Activated CD4-positive, alpha-beta T cell treated with anti-CD3 and anti-CD28 coated beads, Interleukin-2, amount 10 ng/mL, durations not matched to agents 7 days and 5 days (primary cell): ENCODE measurements at regions not wholly inside any gene's neighbourhood (a gene's known extent, or its start where the extent isn't known, plus 50 kb on each side); places are given as distances from the start of the nearest gene placed in this dataset.

Source experiments
- CTCF ChIA-PET: fragments of 350-600 bp; sonication (Branson Sonifier 250); formaldehyde crosslinking; loops from one replicate; lab custom pipeline; 2021; ENCODE audit warnings: antibody characterized with exemption; lab: Charles Lee
- POLR2A ChIA-PET: fragments of 350-600 bp; sonication (Branson Sonifier 250); formaldehyde crosslinking; loops from one replicate; lab custom pipeline; 2021; ENCODE audit warnings: antibody characterized with exemption; lab: Charles Lee
- DNase-seq: peaks from one replicate; pipeline ENCODE4 v3.0.0-alpha.2; 2020
- H3K27ac Mint-ChIP-seq: one replicate; pipeline ENCODE4 v1.8.0; 2021; ENCODE audit warnings: mild to moderate bottlenecking, moderate library complexity, mixed read lengths
- H3K27me3 Mint-ChIP-seq: one replicate; pipeline ENCODE4 v1.8.0; 2021; ENCODE audit warnings: mixed read lengths
- H3K36me3 Mint-ChIP-seq: one replicate; pipeline ENCODE4 v1.8.0; 2021; ENCODE audit warnings: low read depth, mixed read lengths
- H3K4me1 Mint-ChIP-seq: one replicate; pipeline ENCODE4 v1.8.0; 2021; ENCODE audit warnings: mixed read lengths
- H3K4me3 Mint-ChIP-seq: one replicate; pipeline ENCODE4 v1.8.0; 2021; ENCODE audit warnings: mild to moderate bottlenecking, moderate library complexity, mixed read lengths
- H3K9me3 Mint-ChIP-seq: one replicate; pipeline ENCODE4 v1.8.0; 2021; ENCODE audit warnings: mixed read lengths

DNA sequence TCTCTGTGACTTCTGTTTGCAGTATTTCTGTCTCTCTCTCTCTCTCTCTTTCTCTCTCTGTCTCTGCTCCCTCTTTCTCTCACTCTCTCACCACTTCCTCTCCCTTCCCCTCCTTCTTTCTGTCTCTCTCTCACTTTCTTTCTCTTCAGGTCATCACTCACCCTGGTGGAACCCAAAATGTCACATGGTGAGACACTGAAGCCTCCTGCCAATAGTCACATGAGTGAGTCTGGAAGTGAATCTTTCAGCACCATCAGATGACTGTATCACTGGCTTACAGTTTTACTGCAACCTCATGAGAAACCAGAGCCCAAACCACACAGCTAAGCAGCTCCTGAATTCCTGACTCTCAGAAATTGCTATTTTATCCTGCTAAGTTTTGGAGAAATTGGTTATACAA is 414.6 kb downstream of the CAAP1 start:
- POLR2A ChIA-PET, result no interaction called here
- DNase-seq, result no peak
- Mint-ChIP-seq H3K4me1 (no peaks in the 10 kb centered on the region), H3K9me3 (peaks cover 7% of the 10 kb centered on the region), H3K36me3 (no peaks in the 10 kb centered on the region), H3K4me3 (no peak overlapping the region), H3K27ac (no peak overlapping the region), H3K27me3 (no peaks in the 10 kb centered on the region)
- CTCF ChIA-PET, result no interaction called here

GRCh38 chr9:26471261-26471660 is 421.3 kb downstream of the CAAP1 start:
- DNase-seq, result no peak
- H3K27ac Mint-ChIP-seq, result no peak overlapping the region
- CTCF ChIA-PET, result interaction anchor here (0.6 kb wide), 1 partner anchor 105 kb away, joined by 3 read pairs; no protein-coding TSS in a partner anchor
- POLR2A ChIA-PET, result no interaction called here
- no peak overlapping the region for H3K4me3 Mint-ChIP-seq
- H3K36me3 Mint-ChIP-seq, result no peaks in the 10 kb centered on the region
- H3K9me3 Mint-ChIP-seq, result peaks cover 2% of the 10 kb centered on the region
- H3K4me1 Mint-ChIP-seq, result no peaks in the 10 kb centered on the region
- H3K27me3 Mint-ChIP-seq, result no peaks in the 10 kb centered on the region

- Mint-ChIP-seq H3K36me3 (no peaks in the 10 kb centered on the region), H3K9me3 (peaks cover 2% of the 10 kb centered on the region), H3K27ac (no peak overlapping the region), H3K4me1 (no peaks in the 10 kb centered on the region), H3K4me3 (no peak overlapping the region), H3K27me3 (no peaks in the 10 kb centered on the region)
- ChIA-PET POLR2A (no interaction called here), CTCF (no interaction called here)
- no peak for DNase-seq
Observed at GRCh38 chr9:26470284-26470683, 422.3 kb downstream of the CAAP1 start.

GRCh38 chr9:26463837-26464236 is 428.8 kb downstream of the CAAP1 start:
- Mint-ChIP-seq H3K27me3 (no peaks in the 10 kb centered on the region), H3K4me3 (no peak overlapping the region), H3K27ac (no peak overlapping the region), H3K9me3 (no peaks in the 10 kb centered on the region), H3K36me3 (no peaks in the 10 kb centered on the region), H3K4me1 (no peaks in the 10 kb centered on the region)
- ChIA-PET POLR2A (no interaction called here), CTCF (no interaction called here)
- DNase-seq, result no peak

- ChIA-PET CTCF (no interaction called here), POLR2A (no interaction called here)
- no peak overlapping the region for H3K4me3 Mint-ChIP-seq
- no peaks in the 10 kb centered on the region for H3K36me3 Mint-ChIP-seq
- no peaks in the 10 kb centered on the region for H3K9me3 Mint-ChIP-seq
- H3K27me3 Mint-ChIP-seq, result no peaks in the 10 kb centered on the region
- H3K4me1 Mint-ChIP-seq, result no peaks in the 10 kb centered on the region
- H3K27ac Mint-ChIP-seq, result no peak overlapping the region
- DNase-seq, result no peak
Observed at GRCh38 chr9:26462751-26463150, 429.9 kb downstream of the CAAP1 start.

- H3K9me3 Mint-ChIP-seq, result no peaks in the 10 kb centered on the region
- H3K27me3 Mint-ChIP-seq, result no peaks in the 10 kb centered on the region
- no peaks in the 10 kb centered on the region for H3K4me1 Mint-ChIP-seq
- no peak overlapping the region for H3K4me3 Mint-ChIP-seq
- no peak overlapping the region for H3K27ac Mint-ChIP-seq
- no peak for DNase-seq
- ChIA-PET CTCF (no interaction called here), POLR2A (no interaction called here)
- H3K36me3 Mint-ChIP-seq, result no peaks in the 10 kb centered on the region
Observed at GRCh38 chr9:26462213-26462612, 430.4 kb downstream of the CAAP1 start.

DNA sequence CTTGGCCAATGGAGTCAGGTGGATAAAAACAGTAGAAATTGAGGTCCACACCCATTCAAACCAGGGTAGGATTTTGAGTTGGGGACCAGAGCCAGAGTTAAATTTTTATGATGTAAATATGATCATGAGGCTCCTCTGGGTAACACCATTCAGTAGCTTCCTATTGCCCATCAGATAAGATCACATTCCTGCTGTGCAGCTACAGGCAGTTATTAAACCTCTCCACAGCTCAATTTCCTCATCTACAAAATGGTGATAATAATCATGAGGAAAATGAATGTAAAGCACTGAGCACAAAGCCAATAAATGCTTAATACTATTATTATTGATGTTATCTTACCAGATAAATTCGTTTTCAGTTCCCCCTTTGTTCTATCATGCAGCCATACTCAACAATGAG is 432.0 kb downstream of the CAAP1 start:
- POLR2A ChIA-PET, result no interaction called here
- Mint-ChIP-seq H3K4me3 (no peak overlapping the region), H3K36me3 (no peaks in the 10 kb centered on the region), H3K9me3 (no peaks in the 10 kb centered on the region), H3K27ac (no peak overlapping the region), H3K4me1 (no peaks in the 10 kb centered on the region), H3K27me3 (no peaks in the 10 kb centered on the region)
- CTCF ChIA-PET, result no interaction called here
- no peak for DNase-seq

DNA sequence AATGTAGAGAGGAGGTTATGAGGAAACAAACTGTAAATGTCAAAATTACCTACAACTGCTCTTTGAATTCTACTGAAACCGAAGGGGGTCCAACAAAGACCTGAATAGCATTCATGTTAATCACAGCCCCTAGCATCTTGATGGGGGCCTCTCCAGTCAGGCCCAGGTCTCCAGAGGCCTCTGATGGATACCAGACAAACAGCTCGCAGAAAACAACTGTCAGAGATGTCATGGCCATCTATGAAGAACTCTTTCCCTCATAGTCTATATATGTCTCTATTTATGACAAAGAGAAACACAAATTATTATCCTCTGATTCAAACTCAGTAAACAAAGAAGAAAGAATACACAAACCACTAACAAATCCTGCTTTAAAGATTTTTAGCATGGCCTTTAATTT is 432.6 kb downstream of the CAAP1 start:
- no peaks in the 10 kb centered on the region for H3K9me3 Mint-ChIP-seq
- CTCF ChIA-PET, result no interaction called here
- H3K4me3 Mint-ChIP-seq, result no peak overlapping the region
- H3K36me3 Mint-ChIP-seq, result no peaks in the 10 kb centered on the region
- no peak for DNase-seq
- no peaks in the 10 kb centered on the region for H3K27me3 Mint-ChIP-seq
- H3K4me1 Mint-ChIP-seq, result no peaks in the 10 kb centered on the region
- POLR2A ChIA-PET, result no interaction called here
- no peak overlapping the region for H3K27ac Mint-ChIP-seq

- CTCF ChIA-PET, result no interaction called here
- Mint-ChIP-seq H3K27ac (no peak overlapping the region), H3K9me3 (no peaks in the 10 kb centered on the region), H3K27me3 (no peaks in the 10 kb centered on the region), H3K4me1 (no peaks in the 10 kb centered on the region), H3K4me3 (no peak overlapping the region), H3K36me3 (no peaks in the 10 kb centered on the region)
- DNase-seq, result no peak
- POLR2A ChIA-PET, result no interaction called here
Observed at GRCh38 chr9:26458054-26458453, 434.5 kb downstream of the CAAP1 start.

DNA sequence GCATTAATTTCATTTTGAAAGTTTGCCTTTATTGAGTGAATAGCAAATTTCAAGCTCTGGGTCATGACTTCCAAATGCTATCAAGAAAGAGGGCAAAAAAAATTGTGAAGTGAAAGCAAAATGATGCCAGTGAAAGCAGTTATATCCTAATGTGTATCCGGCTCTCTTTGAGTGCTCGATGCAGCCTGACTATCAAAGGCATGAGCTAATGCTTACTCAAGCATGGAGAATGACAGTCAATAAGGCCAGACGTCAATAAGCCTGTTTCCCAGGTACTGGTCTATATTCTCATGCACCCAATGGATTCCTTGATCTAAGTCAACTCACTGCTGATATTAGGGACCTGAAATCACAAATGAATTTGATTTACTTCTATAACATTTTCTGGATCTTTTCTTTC is 435.5 kb downstream of the CAAP1 start:
- Mint-ChIP-seq H3K4me3 (no peak overlapping the region), H3K9me3 (no peaks in the 10 kb centered on the region), H3K4me1 (no peaks in the 10 kb centered on the region), H3K27me3 (no peaks in the 10 kb centered on the region), H3K36me3 (no peaks in the 10 kb centered on the region), H3K27ac (no peak overlapping the region)
- DNase-seq, result no peak
- ChIA-PET POLR2A (no interaction called here), CTCF (no interaction called here)

- no peak overlapping the region for H3K27ac Mint-ChIP-seq
- ChIA-PET POLR2A (no interaction called here), CTCF (interaction anchor here (0.6 kb wide), 1 partner anchor 167 kb away, joined by 4 read pairs; no protein-coding TSS in a partner anchor)
- H3K9me3 Mint-ChIP-seq, result no peaks in the 10 kb centered on the region
- DNase-seq, result no peak
- no peak overlapping the region for H3K4me3 Mint-ChIP-seq
- no peaks in the 10 kb centered on the region for H3K36me3 Mint-ChIP-seq
- H3K4me1 Mint-ChIP-seq, result no peaks in the 10 kb centered on the region
- H3K27me3 Mint-ChIP-seq, result no peaks in the 10 kb centered on the region
Observed at GRCh38 chr9:26439061-26439624, 453.5 kb downstream of the CAAP1 start.

DNA sequence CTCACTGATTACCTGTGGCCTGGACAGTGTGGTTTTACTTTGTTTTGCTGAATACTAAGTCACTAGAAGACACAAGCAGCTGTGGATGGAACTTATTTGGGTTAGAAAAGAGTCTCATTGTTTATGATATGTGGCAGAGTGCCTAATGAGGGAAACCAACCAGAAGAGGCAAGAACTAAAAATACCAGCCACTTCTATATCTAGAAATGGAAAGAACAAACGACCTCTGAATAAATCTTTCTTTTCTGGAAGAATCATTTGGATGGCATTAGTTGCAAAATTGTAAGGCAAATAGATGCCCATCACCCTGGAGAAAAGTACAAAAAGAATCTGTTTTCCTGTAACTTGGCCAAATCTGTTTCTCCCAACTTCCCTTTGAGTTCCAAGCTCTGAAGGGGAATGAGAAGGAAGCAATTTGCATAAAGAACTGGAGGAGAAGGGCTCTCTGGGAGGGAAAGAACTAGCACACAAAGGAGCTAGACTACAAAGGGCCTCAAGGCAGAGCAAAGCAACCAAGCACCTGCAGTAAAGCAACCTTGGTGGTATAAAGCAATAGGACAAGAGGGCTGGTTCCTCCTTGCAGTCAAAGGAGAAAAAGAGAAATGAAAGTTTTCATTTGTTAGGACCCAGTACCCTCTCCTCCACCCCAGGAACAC is 455.4 kb downstream of the CAAP1 start:
- Mint-ChIP-seq H3K27ac (no peak overlapping the region), H3K9me3 (no peaks in the 10 kb centered on the region), H3K4me3 (no peak overlapping the region), H3K4me1 (no peaks in the 10 kb centered on the region), H3K36me3 (no peaks in the 10 kb centered on the region), H3K27me3 (no peaks in the 10 kb centered on the region)
- CTCF ChIA-PET, result no interaction called here
- POLR2A ChIA-PET, result no interaction called here
- no peak for DNase-seq

- DNase-seq, result no peak
- POLR2A ChIA-PET, result no interaction called here
- no peaks in the 10 kb centered on the region for H3K4me1 Mint-ChIP-seq
- CTCF ChIA-PET, result no interaction called here
- H3K27me3 Mint-ChIP-seq, result no peaks in the 10 kb centered on the region
- H3K4me3 Mint-ChIP-seq, result no peak overlapping the region
- H3K9me3 Mint-ChIP-seq, result peaks cover 5% of the 10 kb centered on the region
- H3K36me3 Mint-ChIP-seq, result no peaks in the 10 kb centered on the region
- no peak overlapping the region for H3K27ac Mint-ChIP-seq
Observed at GRCh38 chr9:26426551-26427131, 466.0 kb downstream of the CAAP1 start.

GRCh38 chr9:26418480-26418879 is 474.1 kb downstream of the CAAP1 start:
- POLR2A ChIA-PET, result no interaction called here
- no peaks in the 10 kb centered on the region for H3K9me3 Mint-ChIP-seq

More at GRCh38 chr9:26418480-26418879, 474.1 kb downstream of the CAAP1 start:
- H3K4me3 Mint-ChIP-seq, result no peak overlapping the region
- no peaks in the 10 kb centered on the region for H3K27me3 Mint-ChIP-seq
- H3K36me3 Mint-ChIP-seq, result no peaks in the 10 kb centered on the region
- CTCF ChIA-PET, result no interaction called here
- no peaks in the 10 kb centered on the region for H3K4me1 Mint-ChIP-seq
- DNase-seq, result no peak
- H3K27ac Mint-ChIP-seq, result no peak overlapping the region
